ENCODE measurements at regions not wholly inside any gene's neighbourhood (a gene's known extent, or its start where the extent isn't known, plus 50 kb on each side); places are given as distances from the start of the nearest gene placed in this dataset.
"Not testable (repeated sequence)": the region's sequence is repeated elsewhere in the genome, so short reads cannot be mapped to it uniquely, and the experiment has no call there.

GRCh38 chr21:41610840-41611115 is 102.8 kb upstream of the TMPRSS2 start:
- not testable (repeated sequence) for TF ChIP-seq ZFX (IDR thresholded peaks at IDR 0.05; ENCODE audit: borderline replicate concordance); CTCF (IDR thresholded peaks at IDR 0.05)
